ENCODE measurements at regions not wholly inside any gene's neighbourhood (a gene's known extent, or its start where the extent isn't known, plus 50 kb on each side); places are given as distances from the start of the nearest gene placed in this dataset.

GRCh38 chr21:38989379-38989744 is 183.6 kb downstream of the ETS2 start:
- Histone ChIP-seq H3K4me1 (ENCODE audit: insufficient read depth, low read length) (peaks cover 72% of the 10 kb centered on the region), H3K4me3 (ENCODE audit: low read depth in 1 of 2, low read length in 2 of 2) (no peak overlapping the region), H3K9ac (ENCODE audit: low read depth, low read length) (peak overlapping the region; percentile 76; the same call in 1 of the 2 replicates), H3K9me3 (ENCODE audit: insufficient read depth, low read length, severe bottlenecking) (no peaks in the 10 kb centered on the region), H4K20me1 (ENCODE audit: insufficient read depth, low read length) (no peaks in the 10 kb centered on the region), H3K36me3 (ENCODE audit: insufficient read depth, low read length) (no peaks in the 10 kb centered on the region), H3K27me3 (ENCODE audit: insufficient read depth, low read length, poor library complexity) (no peaks in the 10 kb centered on the region), H3K4me2 (ENCODE audit: insufficient read depth, low read length) (no peak overlapping the region), H2AFZ (ENCODE audit: low read depth, low read length) (no peak overlapping the region), H3K79me2 (ENCODE audit: insufficient read depth, low read length) (no peaks in the 10 kb centered on the region; the same call in 1 of the 2 replicates), H3K27ac (ENCODE audit: low read length) (peak overlapping the region; percentile 100)
- TF ChIP-seq CTCF (IDR thresholded peaks at IDR 0.05; ENCODE audit: borderline replicate concordance, extremely low read depth, low read length, poor library complexity, severe bottlenecking) (no peak), EZH2 (IDR thresholded peaks at IDR 0.05; ENCODE audit: borderline replicate concordance, low read depth, low read length, severe bottlenecking) (no peak)
- no peak for DNase-seq
- no peak for ATAC-seq (ENCODE audit: insufficient read depth, low read depth)

- H3K4me2 ChIP-seq (ENCODE audit: insufficient read depth, low read length): peak overlapping the region; percentile 60
- TF ChIP-seq EZH2 (IDR thresholded peaks at IDR 0.05; ENCODE audit: borderline replicate concordance, low read depth, low read length, severe bottlenecking) (no peak), CTCF (IDR thresholded peaks at IDR 0.05; ENCODE audit: borderline replicate concordance, extremely low read depth, low read length, poor library complexity, severe bottlenecking) (no peak)
- H4K20me1 ChIP-seq (ENCODE audit: insufficient read depth, low read length): no peaks in the 10 kb centered on the region
- H3K4me3 ChIP-seq (ENCODE audit: low read depth in 1 of 2, low read length in 2 of 2): no peak overlapping the region
- DNase-seq (peak; percentile 54), ATAC-seq (ENCODE audit: insufficient read depth, low read depth) (no peak)
- H3K27ac ChIP-seq (ENCODE audit: low read length): peak overlapping the region; percentile 100
- peaks cover 78% of the 10 kb centered on the region for H3K4me1 ChIP-seq (ENCODE audit: insufficient read depth, low read length)
- H3K79me2 ChIP-seq (ENCODE audit: insufficient read depth, low read length): no peaks in the 10 kb centered on the region; the same call in 1 of the 2 replicates
- peak overlapping the region; percentile 76 for H3K9ac ChIP-seq (ENCODE audit: low read depth, low read length)
- no peaks in the 10 kb centered on the region for H3K36me3 ChIP-seq (ENCODE audit: insufficient read depth, low read length)
- no peaks in the 10 kb centered on the region for H3K9me3 ChIP-seq (ENCODE audit: insufficient read depth, low read length, severe bottlenecking)
- no peaks in the 10 kb centered on the region for H3K27me3 ChIP-seq (ENCODE audit: insufficient read depth, low read length, poor library complexity)
- no peak overlapping the region; the same call in 1 of the 2 replicates for H2AFZ ChIP-seq (ENCODE audit: low read depth, low read length)
These were observed 183.0 kb downstream of the ETS2 start for GRCh38 chr21:38988509-38989378.

GRCh38 chr21:38987633-38988508 is 182.1 kb downstream of the ETS2 start:
- no peaks in the 10 kb centered on the region for H3K36me3 ChIP-seq (ENCODE audit: insufficient read depth, low read length)
- H3K27ac ChIP-seq (ENCODE audit: low read length): peak overlapping the region; percentile 100
- peaks cover 3% of the 10 kb centered on the region; the same call in 1 of the 2 replicates for H3K79me2 ChIP-seq (ENCODE audit: insufficient read depth, low read length)
- H3K9ac ChIP-seq (ENCODE audit: low read depth, low read length): peak overlapping the region; percentile 76
- peaks cover 87% of the 10 kb centered on the region for H3K4me1 ChIP-seq (ENCODE audit: insufficient read depth, low read length)
- ATAC-seq (ENCODE audit: insufficient read depth, low read depth) (peak; percentile 57), DNase-seq (peak; percentile 84)
- H3K27me3 ChIP-seq (ENCODE audit: insufficient read depth, low read length, poor library complexity): no peaks in the 10 kb centered on the region
- peak overlapping the region; percentile 60 for H3K4me2 ChIP-seq (ENCODE audit: insufficient read depth, low read length)
- no peaks in the 10 kb centered on the region for H4K20me1 ChIP-seq (ENCODE audit: insufficient read depth, low read length)
- no peaks in the 10 kb centered on the region for H3K9me3 ChIP-seq (ENCODE audit: insufficient read depth, low read length, severe bottlenecking)
- TF ChIP-seq CTCF (IDR thresholded peaks at IDR 0.05; ENCODE audit: borderline replicate concordance, extremely low read depth, low read length, poor library complexity, severe bottlenecking) (no peak), EZH2 (IDR thresholded peaks at IDR 0.05; ENCODE audit: borderline replicate concordance, low read depth, low read length, severe bottlenecking) (no peak)
- peak overlapping the region; percentile 62 for H2AFZ ChIP-seq (ENCODE audit: low read depth, low read length)
- 0 out of 4 replicates have a peak overlapping the region, but pooled peaks of 1 of the 2 experiments have one; percentile 8 for H3K4me3 ChIP-seq (ENCODE audit: low read depth in 1 of 2, low read length in 2 of 2)
